K562 (cell line): ENCODE measurements at regions not wholly inside any gene's neighbourhood (a gene's known extent, or its start where the extent isn't known, plus 50 kb on each side); places are given as distances from the start of the nearest gene placed in this dataset.

Experiments
- ATAC-seq: fragments of 200-7000 bp; cut with Tn5 transposase; 3 replicates; pipeline ENCODE4 v1.9.1; 2020; ENCODE audit warnings: moderate library complexity
- BruUV-seq: library from RNA; stranded (reverse); fragments of 400-500 nt; replicated peaks from 2 replicates; lab custom pipeline; 2021; lab: Mats Ljungman, UMichigan
- CTCF ChIA-PET: fragments of 300-600 bp; formaldehyde crosslinking; extraction: SDS; loops from one replicate; lab custom pipeline; 2021; ENCODE audit warnings: low intra/inter-chr PET ratio; lab: Yijun Ruan, JAX
- POLR2A ChIA-PET: fragments of 300-600, 350-650 bp; sonication (Branson Sonifier 250); formaldehyde crosslinking; extraction: SDS; loops from one replicate; lab custom pipeline; 2021; ENCODE audit warnings: antibody characterized with exemption, inconsistent platforms; lab: Yijun Ruan, JAX
- DNase-seq, 4 experiments: peaks; one replicate each; pipeline versions ENCODE4 v3.0.0 to v3.0.0-alpha.2; 2011 to 2018; ENCODE audit warnings: low spot score in 3 of 4, mixed read lengths in 3 of 4; ENCODE audit errors: extremely low read depth in 1 of 4
- FAIRE-seq: peaks from 2 replicates; lab custom pipeline; 2011; peaks lifted over from hg19 to GRCh38; lab: Jason Lieb, UNC
- H2AFZ ChIP-seq: 2 replicates; pipeline ENCODE4 v1.6.0; 2011; ENCODE audit warnings: low read depth, low read length, control low read depth, inconsistent platforms
- H3K27ac ChIP-seq: fragments of 200-600 bp; 3 replicates; pipeline ENCODE4 v1.8.0; 2011; ENCODE audit warnings: low read depth, mild to moderate bottlenecking, control low read depth, inconsistent platforms, low read length, moderate library complexity, mixed read lengths; ENCODE audit errors: extremely low read depth
- H3K27me3 ChIP-seq, 2 experiments: fragments of 300-600 bp in 1 of 2; 2 replicates in 1 of 2; 3 replicates in 1 of 2; pipeline versions ENCODE4 v1.6.0 to v1.8.0; 2011; ENCODE audit warnings: inconsistent platforms in 2 of 2, low read length in 2 of 2, mild to moderate bottlenecking in 1 of 2, mixed read lengths in 1 of 2, moderate library complexity in 1 of 2; ENCODE audit not compliant: control insufficient read depth in 2 of 2, insufficient read depth in 2 of 2
- H3K36me3 ChIP-seq: fragments of 300-600 bp; 3 replicates; pipeline ENCODE4 v1.8.0; 2011; ENCODE audit warnings: mild to moderate bottlenecking, low read length, inconsistent platforms; ENCODE audit not compliant: control insufficient read depth, insufficient read depth
- H3K4me1 ChIP-seq, 2 experiments: fragments of 200-600 bp in 1 of 2; replicated peaks in 1 of 2; 2 replicates in 1 of 2; 3 replicates in 1 of 2; pipeline versions ENCODE4 v1.5.1 to v1.8.0; 2011; ENCODE audit warnings: inconsistent platforms in 2 of 2, low read length in 2 of 2, mild to moderate bottlenecking in 1 of 2, mixed read lengths in 1 of 2, moderate library complexity in 1 of 2; ENCODE audit not compliant: control insufficient read depth in 2 of 2, insufficient read depth in 2 of 2
- H3K4me2 ChIP-seq: 2 replicates; pipeline ENCODE4 v1.6.1; 2011; ENCODE audit warnings: low read length, control low read depth, inconsistent platforms, mixed read lengths; ENCODE audit not compliant: insufficient read depth
- H3K4me3 ChIP-seq: fragments of 200-600 bp; sonication (generic), shearing (Covaris generic); 2 replicates; pipeline ENCODE4 v1.5.1; 2016; ENCODE audit warnings: control low read depth, inconsistent platforms
- H3K79me2 ChIP-seq: fragments of 200-600 bp; 3 replicates; pipeline ENCODE4 v1.8.0; 2011; ENCODE audit warnings: low read length, inconsistent platforms; ENCODE audit not compliant: control insufficient read depth, insufficient read depth
- H3K9ac ChIP-seq, 2 experiments: 2 replicates each; pipeline versions ENCODE4 v1.6.0 to v1.6.1; 2011; ENCODE audit warnings: low read depth in 2 of 2, low read length in 2 of 2, control low read depth in 1 of 2, inconsistent platforms in 1 of 2, mild to moderate bottlenecking in 1 of 2, mixed read lengths in 1 of 2; ENCODE audit not compliant: insufficient read depth in 1 of 2
- H3K9me1 ChIP-seq: one replicate; pipeline ENCODE4 v1.6.0; 2011; ENCODE audit warnings: inconsistent platforms, mild to moderate bottlenecking, low read length, moderate library complexity; ENCODE audit not compliant: control insufficient read depth, insufficient read depth
- H3K9me3 ChIP-seq: replicated peaks from 2 replicates; pipeline ENCODE4 v1.5.1; 2011; ENCODE audit warnings: low read depth, low read length, inconsistent platforms; ENCODE audit not compliant: control insufficient read depth, insufficient read depth
- H4K20me1 ChIP-seq: replicated peaks from 2 replicates; pipeline ENCODE4 v1.6.1; 2011; ENCODE audit warnings: low read length, inconsistent platforms, mixed read lengths; ENCODE audit not compliant: control insufficient read depth, insufficient read depth
- CEBPB ChIP-seq: fragments of 450-650 bp; IDR thresholded peaks from 2 replicates; pipeline ENCODE4 v1.6.1; 2016; ENCODE audit warnings: missing genetic modification characterization, missing compliant biosample characterization
- HEY1 ChIP-seq: fragments of 250-450 bp; sonication (Bioruptor Pico); IDR thresholded peaks from 2 replicates; pipeline ENCODE4 v1.5.0; 2020; ENCODE audit warnings: mild to moderate bottlenecking, moderate library complexity, borderline replicate concordance
- MAZ ChIP-seq, 2 experiments: fragments of 450-650 bp in 1 of 2; sonication (generic) in 1 of 2; formaldehyde crosslinking; IDR thresholded peaks in 1 of 2; conservative IDR thresholded peaks in 1 of 2; 2 replicates each; pipeline versions ENCODE4 v1.4.0 to v1.5.0; 2020; ENCODE audit warnings: mild to moderate bottlenecking in 1 of 2, missing genetic modification reagents in 1 of 2
- TAF15 ChIP-seq: fragments of 200-400 bp; formaldehyde crosslinking; IDR thresholded peaks from 2 replicates; pipeline ENCODE4 v1.6.1; 2017; ENCODE audit warnings: mild to moderate bottlenecking, low read depth, low read length, moderate library complexity
- WGBS: fragments of 100-300 bp; shearing (Covaris generic); methylation state at CpG from one replicate; pipeline ENCODE4 v1.1.6; 2016; ENCODE audit warnings: low coverage, mixed read lengths; ENCODE audit not compliant: insufficient coverage; ENCODE audit errors: missing lambda C conversion rate; 5-methylcytosine and 5-hydroxymethylcytosine counted together
- in situ Hi-C: fragments of 300-500 bp; cut with MboI; formaldehyde crosslinking; loops from 4 replicates; pipeline ENCODE4 v1.15.0; 2018; ENCODE audit warnings: inconsistent platforms, mixed read lengths
- intact Hi-C: fragments of 100-400 bp; cut with micrococcal nuclease; formaldehyde crosslinking; loops from 2 replicates; pipeline ENCODE4 v1.14.2; 2022
- TF ChIP-seq, protein P1 (sequence below): fragments of 250-450 bp; sonication (Bioruptor Pico); IDR thresholded peaks from 2 replicates; pipeline ENCODE4 v1.6.1; 2021; ENCODE audit warnings: mild to moderate bottlenecking
- TF ChIP-seq, protein P2 (sequence below): fragments of 450-650 bp; formaldehyde crosslinking; IDR thresholded peaks from 2 replicates; pipeline ENCODE4 v1.4.0; 2020; ENCODE audit warnings: mild to moderate bottlenecking, mixed read lengths

- no peaks in the 10 kb centered on the region for H4K20me1 ChIP-seq
- FAIRE-seq: no peak
- intact Hi-C loops: no loop called here
- no peak for ATAC-seq
- no peak overlapping the region for H3K4me2 ChIP-seq
- TF ChIP-seq MAZ (CRISPR knock-in tag; conservative IDR thresholded peaks at IDR 0.05 in 1 of 2, IDR thresholded peaks at IDR 0.05 in 1 of 2) (no peak), CEBPB (tag) (no peak), HEY1 (CRISPR knock-in tag) (no peak), TAF15 (no peak)
- TF ChIP-seq, protein P1, sequence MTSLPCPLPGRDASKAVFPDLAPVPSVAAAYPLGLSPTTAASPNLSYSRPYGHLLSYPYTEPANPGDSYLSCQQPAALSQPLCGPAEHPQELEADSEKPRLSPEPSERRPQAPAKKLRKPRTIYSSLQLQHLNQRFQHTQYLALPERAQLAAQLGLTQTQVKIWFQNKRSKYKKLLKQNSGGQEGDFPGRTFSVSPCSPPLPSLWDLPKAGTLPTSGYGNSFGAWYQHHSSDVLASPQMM: no peak
- TF ChIP-seq, protein P2, sequence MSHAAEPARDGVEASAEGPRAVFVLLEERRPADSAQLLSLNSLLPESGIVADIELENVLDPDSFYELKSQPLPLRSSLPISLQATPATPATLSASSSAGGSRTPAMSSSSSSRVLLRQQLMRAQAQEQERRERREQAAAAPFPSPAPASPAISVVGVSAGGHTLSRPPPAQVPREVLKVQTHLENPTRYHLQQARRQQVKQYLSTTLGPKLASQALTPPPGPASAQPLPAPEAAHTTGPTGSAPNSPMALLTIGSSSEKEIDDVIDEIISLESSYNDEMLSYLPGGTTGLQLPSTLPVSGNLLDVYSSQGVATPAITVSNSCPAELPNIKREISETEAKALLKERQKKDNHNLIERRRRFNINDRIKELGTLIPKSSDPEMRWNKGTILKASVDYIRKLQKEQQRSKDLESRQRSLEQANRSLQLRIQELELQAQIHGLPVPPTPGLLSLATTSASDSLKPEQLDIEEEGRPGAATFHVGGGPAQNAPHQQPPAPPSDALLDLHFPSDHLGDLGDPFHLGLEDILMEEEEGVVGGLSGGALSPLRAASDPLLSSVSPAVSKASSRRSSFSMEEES: peak; percentile 91
- H3K27me3 ChIP-seq: no peaks in the 10 kb centered on the region
- no peak overlapping the region for H3K9ac ChIP-seq
- no peaks in the 10 kb centered on the region for H3K4me1 ChIP-seq
- no peaks in the 10 kb centered on the region for H3K9me3 ChIP-seq
- WGBS: 0% methylated on average over 2 of the region's 2 CpGs
- in situ Hi-C loops: no loop called here
- ChIA-PET CTCF (no interaction called here), POLR2A (no interaction called here)
- H3K9me1 ChIP-seq: no peaks in the 10 kb centered on the region
- H2AFZ ChIP-seq: no peak overlapping the region
- DNase-seq: no peak
- no peak overlapping the region for H3K27ac ChIP-seq
- no peaks in the 10 kb centered on the region for H3K79me2 ChIP-seq
- no TSS peak for BruUV-seq
- no peaks in the 10 kb centered on the region for H3K36me3 ChIP-seq
- no peak overlapping the region for H3K4me3 ChIP-seq
Observed at GRCh38 chr7:114190387-114190786, 224.2 kb upstream of the FOXP2 start.
